ENCODE measurements at regions not wholly inside any gene's neighbourhood (a gene's known extent, or its start where the extent isn't known, plus 50 kb on each side); places are given as distances from the start of the nearest gene placed in this dataset.

DNA sequence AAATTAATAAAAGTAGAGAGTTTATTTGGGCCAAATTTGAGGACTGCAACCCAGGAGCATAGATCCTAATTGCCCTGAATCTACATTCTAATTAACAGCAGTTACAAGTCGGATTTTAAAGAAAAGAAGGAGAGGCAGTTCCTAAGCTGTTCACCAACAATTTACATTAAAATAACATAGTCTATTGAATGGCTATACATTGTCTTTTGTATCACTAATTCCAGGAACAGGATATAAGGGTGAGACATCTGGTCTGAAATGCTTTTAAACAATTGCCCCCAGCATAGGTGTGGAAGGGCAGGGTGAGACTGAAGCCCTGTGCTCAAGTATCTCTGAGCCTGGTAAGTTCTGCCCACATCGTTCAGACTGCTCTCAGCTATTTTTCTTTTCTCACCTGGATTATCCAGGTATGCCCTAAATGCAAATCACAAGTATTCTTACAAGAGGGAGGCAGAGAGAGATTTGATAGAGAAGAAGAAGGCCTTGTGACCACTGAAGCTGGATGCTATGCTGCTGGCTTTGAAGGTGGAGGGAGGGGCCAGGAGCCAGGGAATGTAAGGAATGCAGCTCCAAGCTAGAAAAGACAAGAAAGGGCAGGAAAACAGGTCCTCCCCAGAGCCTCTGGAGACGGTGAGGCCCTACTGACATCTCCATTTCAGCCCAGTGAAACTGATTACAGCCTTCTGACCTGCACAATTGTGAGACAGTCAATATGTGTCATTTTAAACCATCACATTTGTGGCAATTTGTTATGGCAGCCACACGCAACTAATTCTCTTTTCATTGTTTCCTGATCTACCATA, 189.4 kb upstream of the ARL4C start:
- TF ChIP-seq, protein P1, sequence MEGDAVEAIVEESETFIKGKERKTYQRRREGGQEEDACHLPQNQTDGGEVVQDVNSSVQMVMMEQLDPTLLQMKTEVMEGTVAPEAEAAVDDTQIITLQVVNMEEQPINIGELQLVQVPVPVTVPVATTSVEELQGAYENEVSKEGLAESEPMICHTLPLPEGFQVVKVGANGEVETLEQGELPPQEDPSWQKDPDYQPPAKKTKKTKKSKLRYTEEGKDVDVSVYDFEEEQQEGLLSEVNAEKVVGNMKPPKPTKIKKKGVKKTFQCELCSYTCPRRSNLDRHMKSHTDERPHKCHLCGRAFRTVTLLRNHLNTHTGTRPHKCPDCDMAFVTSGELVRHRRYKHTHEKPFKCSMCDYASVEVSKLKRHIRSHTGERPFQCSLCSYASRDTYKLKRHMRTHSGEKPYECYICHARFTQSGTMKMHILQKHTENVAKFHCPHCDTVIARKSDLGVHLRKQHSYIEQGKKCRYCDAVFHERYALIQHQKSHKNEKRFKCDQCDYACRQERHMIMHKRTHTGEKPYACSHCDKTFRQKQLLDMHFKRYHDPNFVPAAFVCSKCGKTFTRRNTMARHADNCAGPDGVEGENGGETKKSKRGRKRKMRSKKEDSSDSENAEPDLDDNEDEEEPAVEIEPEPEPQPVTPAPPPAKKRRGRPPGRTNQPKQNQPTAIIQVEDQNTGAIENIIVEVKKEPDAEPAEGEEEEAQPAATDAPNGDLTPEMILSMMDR (IDR thresholded peaks at IDR 0.05), result no peak
- TF ChIP-seq HOXB13 (CRISPR knock-in tag; IDR thresholded peaks at IDR 0.05; ENCODE audit: low read depth) (no peak), CHD4 (IDR thresholded peaks at IDR 0.05; ENCODE audit: borderline replicate concordance) (no peak), HOXB5 (CRISPR knock-in tag; IDR thresholded peaks at IDR 0.05) (no peak), CEBPB (IDR thresholded peaks at IDR 0.05) (no peak), ZNF302 (CRISPR knock-in tag; IDR thresholded peaks at IDR 0.05) (no peak), POLR2A (IDR thresholded peaks at IDR 0.05; ENCODE audit: low read length) (no peak), EP300 (IDR thresholded peaks at IDR 0.05) (no peak), JUN (IDR thresholded peaks at IDR 0.05) (no peak), ZSCAN20 (CRISPR knock-in tag; IDR thresholded peaks at IDR 0.05) (no peak)
- TF ChIP-seq, protein P2, sequence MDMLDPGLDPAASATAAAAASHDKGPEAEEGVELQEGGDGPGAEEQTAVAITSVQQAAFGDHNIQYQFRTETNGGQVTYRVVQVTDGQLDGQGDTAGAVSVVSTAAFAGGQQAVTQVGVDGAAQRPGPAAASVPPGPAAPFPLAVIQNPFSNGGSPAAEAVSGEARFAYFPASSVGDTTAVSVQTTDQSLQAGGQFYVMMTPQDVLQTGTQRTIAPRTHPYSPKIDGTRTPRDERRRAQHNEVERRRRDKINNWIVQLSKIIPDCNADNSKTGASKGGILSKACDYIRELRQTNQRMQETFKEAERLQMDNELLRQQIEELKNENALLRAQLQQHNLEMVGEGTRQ (IDR thresholded peaks at IDR 0.05), result no peak
